G401 (cell line): ENCODE measurements at regions not wholly inside any gene's neighbourhood (a gene's known extent, or its start where the extent isn't known, plus 50 kb on each side); places are given as distances from the start of the nearest gene placed in this dataset.
"Not testable (repeated sequence)": the region's sequence is repeated elsewhere in the genome, so short reads cannot be mapped to it uniquely, and the experiment has no call there.

Source experiments
- DNase-seq: peaks from one replicate; pipeline ENCODE4 v3.0.0-alpha.2; 2015; ENCODE audit warnings: low spot score
- in situ Hi-C: cut with HindIII; loops from 2 replicates; pipeline ENCODE4 v1.10.0; 2016; ENCODE audit warnings: low sequenced_read_pairs, mixed read lengths

DNA sequence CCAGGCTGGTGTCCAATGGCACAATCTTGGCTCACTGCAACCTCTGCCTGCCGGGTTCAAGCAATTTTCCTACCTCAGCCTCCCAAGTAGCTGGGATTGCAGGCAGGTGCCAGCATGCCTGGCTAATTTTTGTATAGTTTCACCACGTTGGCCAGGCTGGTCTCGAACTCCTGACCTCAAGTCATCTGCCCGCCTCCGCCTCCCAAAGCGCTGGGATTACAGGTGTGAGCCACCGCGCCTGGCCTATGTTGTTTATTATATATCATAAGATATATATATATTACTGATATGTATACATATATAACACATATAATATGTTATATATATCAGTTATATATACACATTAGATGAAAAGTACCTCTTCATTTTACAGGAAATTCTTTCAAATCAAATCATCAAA lies 914.7 kb downstream of the FOXD4L5 start:
- in situ Hi-C loops, DNase-seq: not testable (repeated sequence)

- in situ Hi-C loops, DNase-seq: not testable (repeated sequence)
These were observed 915.4 kb downstream of the FOXD4L5 start for GRCh38 chr9:64369644-64370043.

DNA sequence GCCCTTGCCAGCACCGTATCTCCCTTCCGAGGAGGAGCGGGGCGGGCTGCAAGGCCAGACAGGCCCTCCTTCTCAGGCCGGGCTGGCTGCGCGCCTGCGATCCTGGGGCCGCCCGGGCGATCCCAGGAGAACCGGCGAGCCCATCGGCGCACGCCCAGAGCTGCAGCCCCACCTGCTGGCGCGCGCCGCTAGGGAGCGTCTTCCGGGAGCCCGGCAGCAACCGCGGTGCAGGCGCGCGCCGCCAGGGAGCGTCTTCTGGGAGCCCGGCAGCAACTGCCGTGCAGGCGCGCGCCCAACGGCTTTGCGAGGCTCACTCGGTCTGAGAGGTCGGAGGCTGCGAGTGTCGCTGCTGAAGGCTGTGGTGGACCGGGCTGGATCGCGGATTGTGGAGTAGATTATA lies 915.9 kb downstream of the FOXD4L5 start:
- in situ Hi-C loops, DNase-seq: not testable (repeated sequence)

DNA sequence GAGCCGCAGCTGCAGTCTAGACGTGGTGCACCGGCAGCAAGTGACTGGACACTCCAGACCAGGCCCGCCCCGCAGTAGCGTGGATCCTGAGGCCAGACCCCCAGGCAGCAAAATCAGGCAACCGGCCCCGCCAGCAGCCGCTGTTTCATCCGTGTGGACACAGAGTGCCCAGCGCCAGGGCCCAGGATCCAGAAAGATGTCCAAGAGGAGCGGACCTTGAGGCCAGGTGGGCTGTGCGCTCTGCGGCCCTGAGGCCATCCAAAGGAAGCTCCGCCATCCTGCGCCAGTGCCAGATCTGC lies 916.4 kb downstream of the FOXD4L5 start:
- DNase-seq, in situ Hi-C loops: not testable (repeated sequence)

DNA sequence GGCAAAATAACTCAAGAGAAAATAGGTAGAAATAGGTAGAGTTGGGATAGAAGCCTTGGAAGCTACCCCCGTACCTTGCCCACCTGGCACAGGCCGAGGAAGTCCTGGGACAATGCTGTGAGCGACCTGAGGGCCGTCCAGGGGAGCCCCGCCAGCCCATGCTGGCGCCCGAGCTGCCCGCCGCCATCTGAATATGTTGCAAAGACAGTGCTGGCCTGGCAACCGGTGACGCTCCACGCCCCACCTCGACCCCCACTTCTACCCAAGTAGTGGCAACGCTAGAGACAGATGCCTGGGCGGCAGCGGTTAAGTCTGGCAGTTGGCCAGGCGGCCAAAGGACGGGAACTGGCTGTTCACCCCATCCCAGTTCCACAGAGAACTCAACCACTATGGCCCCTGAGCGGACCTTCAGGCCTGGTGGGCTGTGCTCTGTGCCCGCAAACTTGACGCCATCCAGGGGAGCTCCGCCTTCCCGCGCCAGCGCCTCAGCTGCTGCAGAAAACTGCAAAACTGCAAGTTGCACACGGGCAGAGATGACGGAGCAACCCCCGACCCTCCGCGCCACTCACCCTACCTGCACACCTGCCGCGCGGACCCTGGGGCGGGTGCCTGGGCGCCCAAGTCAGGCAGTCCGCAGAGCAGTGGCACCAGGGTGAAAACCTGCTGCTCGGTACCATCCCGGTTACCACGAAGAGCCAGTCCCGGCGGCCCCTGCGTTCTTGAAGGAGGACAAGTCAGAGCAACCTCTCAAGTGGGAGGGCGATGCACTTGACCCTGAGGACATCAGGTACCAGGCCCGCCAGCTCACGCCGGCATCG lies 917.0 kb downstream of the FOXD4L5 start:
- in situ Hi-C loops, result not testable (repeated sequence)
- peak; percentile 8 for DNase-seq
